ENCODE measurements at regions not wholly inside any gene's neighbourhood (a gene's known extent, or its start where the extent isn't known, plus 50 kb on each side); places are given as distances from the start of the nearest gene placed in this dataset.

- Mint-ChIP-seq H3K27ac (no peak overlapping the region), H3K27me3 (ENCODE audit: insufficient read depth) (no peaks in the 10 kb centered on the region), H3K4me1 (peaks cover 7% of the 10 kb centered on the region), H3K4me3 (no peak overlapping the region), H3K9me3 (peaks cover 2% of the 10 kb centered on the region), H3K36me3 (ENCODE audit: low read depth) (no peaks in the 10 kb centered on the region)
- no peak overlapping the region for H3K9ac ChIP-seq (ENCODE audit: extremely low read depth, low read length, poor library complexity, severe bottlenecking)
- H3K9me3 ChIP-seq (ENCODE audit: control insufficient read depth, low read length) = no peaks in the 10 kb centered on the region
- no peaks in the 10 kb centered on the region for H3K4me1 ChIP-seq (ENCODE audit: control insufficient read depth, insufficient read depth, low read length)
- no peak overlapping the region for H3K4me3 ChIP-seq (ENCODE audit: low read length)
- no peaks in the 10 kb centered on the region for H3K27me3 ChIP-seq (ENCODE audit: control insufficient read depth, insufficient read depth, low read length, poor library complexity, severe bottlenecking)
- H3K36me3 ChIP-seq (ENCODE audit: control insufficient read depth, insufficient read depth, low read length) = no peaks in the 10 kb centered on the region
- no peak for TF ChIP-seq CTCF (conservative IDR thresholded peaks at IDR 0.05)
- no peak for DNase-seq
- no peak overlapping the region for H3K27ac ChIP-seq (ENCODE audit: low read depth, low read length)
Observed at GRCh38 chr13:77431449-77431848, 104.1 kb upstream of the SCEL start.

- Mint-ChIP-seq H3K27ac (no peak overlapping the region), H3K36me3 (ENCODE audit: low read depth) (no peaks in the 10 kb centered on the region), H3K4me3 (no peak overlapping the region), H3K27me3 (ENCODE audit: insufficient read depth) (no peaks in the 10 kb centered on the region), H3K9me3 (no peaks in the 10 kb centered on the region), H3K4me1 (peaks cover 7% of the 10 kb centered on the region)
- DNase-seq = no peak
- Histone ChIP-seq H3K4me3 (ENCODE audit: low read length) (no peak overlapping the region), H3K4me1 (ENCODE audit: control insufficient read depth, insufficient read depth, low read length) (no peaks in the 10 kb centered on the region), H3K9me3 (ENCODE audit: control insufficient read depth, low read length) (peaks cover 4% of the 10 kb centered on the region), H3K9ac (ENCODE audit: extremely low read depth, low read length, poor library complexity, severe bottlenecking) (no peak overlapping the region), H3K27ac (ENCODE audit: low read depth, low read length) (no peak overlapping the region), H3K36me3 (ENCODE audit: control insufficient read depth, insufficient read depth, low read length) (no peaks in the 10 kb centered on the region), H3K27me3 (ENCODE audit: control insufficient read depth, insufficient read depth, low read length, poor library complexity, severe bottlenecking) (no peaks in the 10 kb centered on the region)
- no peak for TF ChIP-seq CTCF (conservative IDR thresholded peaks at IDR 0.05)
- 94 to 100% methylated on average over 1 to 2 of the region's 2 CpGs for WGBS, 2 experiments (ENCODE audit: insufficient coverage in 1 of 2, insufficient read length in 1 of 2)
Observed at GRCh38 chr13:77430377-77430951, 103.6 kb upstream of the MYCBP2 start.

GRCh38 chr13:77429320-77430142, 102.6 kb upstream of the MYCBP2 start:
- peaks cover 4% of the 10 kb centered on the region for H3K9me3 ChIP-seq (ENCODE audit: control insufficient read depth, low read length)
- DNase-seq = no peak
- H3K27ac ChIP-seq (ENCODE audit: low read depth, low read length) = no peak overlapping the region
- H3K9ac ChIP-seq (ENCODE audit: extremely low read depth, low read length, poor library complexity, severe bottlenecking) = no peak overlapping the region
- H3K4me1 ChIP-seq (ENCODE audit: control insufficient read depth, insufficient read depth, low read length) = no peaks in the 10 kb centered on the region
- Mint-ChIP-seq H3K27me3 (ENCODE audit: insufficient read depth) (no peaks in the 10 kb centered on the region), H3K27ac (no peak overlapping the region), H3K4me3 (no peak overlapping the region), H3K36me3 (ENCODE audit: low read depth) (no peaks in the 10 kb centered on the region), H3K9me3 (no peaks in the 10 kb centered on the region), H3K4me1 (peaks cover 7% of the 10 kb centered on the region)
- H3K4me3 ChIP-seq (ENCODE audit: low read length) = no peak overlapping the region
- H3K36me3 ChIP-seq (ENCODE audit: control insufficient read depth, insufficient read depth, low read length) = no peaks in the 10 kb centered on the region
- no peaks in the 10 kb centered on the region for H3K27me3 ChIP-seq (ENCODE audit: control insufficient read depth, insufficient read depth, low read length, poor library complexity, severe bottlenecking)
- WGBS, 2 experiments (ENCODE audit: insufficient coverage in 1 of 2, insufficient read length in 1 of 2) = 91 to 94% methylated on average over 3 to 8 of the region's 8 CpGs
- TF ChIP-seq CTCF (conservative IDR thresholded peaks at IDR 0.05) = no peak

Data from endodermal cell (in vitro differentiated cells).